Hippocampal formation (tissue), 2 donors: ENCODE measurements at regions not wholly inside any gene's neighbourhood (a gene's known extent, or its start where the extent isn't known, plus 50 kb on each side); places are given as distances from the start of the nearest gene placed in this dataset.
"Not testable (repeated sequence)": the region's sequence is repeated elsewhere in the genome, so short reads cannot be mapped to it uniquely, and the experiment has no call there.

Experiments used
- DNase-seq, 2 donors: peaks; one replicate each; lab custom pipeline; 2025; lab: John Stamatoyannopoulos, UW

DNA sequence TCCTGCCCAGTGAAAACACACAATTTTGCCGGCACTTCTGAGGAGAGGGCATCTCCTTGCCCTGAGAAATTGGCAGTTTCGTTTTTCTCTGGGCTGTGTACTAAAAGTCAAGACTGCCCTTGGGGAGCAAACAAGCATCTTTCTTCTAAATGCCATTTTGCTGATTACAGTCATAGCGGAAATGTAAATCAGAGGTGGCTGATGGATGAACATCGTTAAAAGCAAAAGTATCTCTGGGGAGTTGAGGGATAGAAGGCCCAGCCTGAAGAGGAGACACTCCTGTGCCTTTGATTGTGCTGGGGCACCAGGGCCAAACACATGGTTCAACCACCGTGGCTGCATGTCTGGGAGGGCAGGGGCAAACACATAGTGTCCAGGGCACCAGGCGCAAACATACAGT, 49.8 kb downstream of the ABCC12 start:
- DNase-seq, result no peak

DNA sequence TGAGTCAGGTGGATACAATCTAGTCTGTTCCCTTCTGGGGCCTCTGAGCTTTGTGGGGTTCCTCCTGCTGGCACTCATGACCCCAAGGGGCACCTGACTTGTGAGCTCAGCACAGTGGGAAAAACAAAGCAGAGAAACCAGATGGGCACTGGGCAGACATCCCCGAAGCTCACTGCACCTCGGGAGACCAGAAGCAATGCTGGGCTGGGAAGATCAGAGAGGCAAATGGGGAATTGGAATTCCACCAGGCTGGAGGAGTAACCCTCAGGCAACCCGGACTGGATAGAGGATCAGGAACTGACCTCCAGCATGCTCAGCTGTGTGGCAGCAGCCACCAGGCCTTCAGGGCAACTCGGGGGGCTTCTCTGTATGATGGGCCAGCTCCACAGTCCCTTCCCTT, 50.3 kb downstream of the ABCC12 start:
- no peak for DNase-seq

DNA sequence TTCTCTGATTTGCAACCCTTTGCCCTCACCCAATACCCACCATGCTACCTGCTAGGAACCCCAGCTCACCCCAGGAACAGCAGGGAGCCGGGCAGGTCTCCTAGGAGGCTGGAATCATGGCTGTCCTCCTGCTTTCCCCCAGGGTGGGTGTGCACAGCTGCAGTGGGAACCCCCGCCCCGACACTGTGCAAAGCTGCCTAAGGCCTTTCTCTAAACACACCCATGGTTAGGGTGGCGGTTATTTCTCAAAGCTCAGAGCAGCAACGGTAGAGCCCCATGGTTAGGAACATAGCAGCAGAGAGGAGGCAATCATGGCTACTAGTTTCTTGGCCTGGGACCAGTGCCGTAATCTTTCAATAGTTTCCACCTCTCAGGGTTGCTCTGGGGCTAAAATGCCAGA, 52.2 kb downstream of the ABCC12 start:
- no peak for DNase-seq

DNA sequence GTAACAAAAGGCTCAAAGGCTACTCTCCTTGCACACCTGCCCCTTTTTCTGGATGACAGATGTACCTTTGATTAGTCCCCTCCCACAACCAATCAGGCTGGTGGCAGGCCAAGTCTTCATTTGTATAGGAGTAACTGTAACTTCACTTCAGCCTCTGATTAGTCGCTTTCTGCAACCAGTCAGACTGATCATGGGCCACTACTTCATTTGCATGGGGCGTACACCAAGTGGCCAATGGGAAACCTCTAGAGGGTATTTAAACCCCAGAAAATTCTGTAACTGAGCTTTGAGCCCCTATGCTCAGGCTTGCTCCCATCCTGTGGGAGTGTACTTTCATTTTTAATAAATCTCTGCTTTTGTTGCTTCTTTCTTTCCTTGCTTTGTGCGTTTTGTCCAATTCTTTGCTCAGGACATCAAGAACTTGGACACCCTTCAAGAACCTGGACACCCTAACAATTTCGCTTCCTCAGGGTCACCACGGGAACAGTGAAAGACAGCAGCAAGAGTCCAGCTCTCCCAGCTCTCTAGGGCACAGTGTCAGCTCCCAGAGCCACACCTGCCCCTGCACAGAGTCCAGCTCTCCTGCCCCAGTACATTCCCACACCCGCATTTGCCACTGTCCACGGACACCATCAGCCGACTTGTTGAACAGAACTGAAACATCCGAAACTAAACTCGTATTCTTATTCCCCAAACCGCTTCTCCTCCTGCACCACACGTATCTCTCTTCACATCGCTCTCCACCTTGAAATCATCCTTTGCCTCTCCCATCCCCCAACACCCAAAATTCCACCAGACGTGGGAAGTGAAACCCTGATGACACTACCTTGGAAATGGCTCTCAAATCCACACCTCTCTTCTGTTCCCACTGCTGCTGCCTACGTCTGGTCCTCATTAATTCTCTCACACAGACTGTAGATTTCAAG, 53.4 kb downstream of the ABCC12 start:
- DNase-seq, result no peak

DNA sequence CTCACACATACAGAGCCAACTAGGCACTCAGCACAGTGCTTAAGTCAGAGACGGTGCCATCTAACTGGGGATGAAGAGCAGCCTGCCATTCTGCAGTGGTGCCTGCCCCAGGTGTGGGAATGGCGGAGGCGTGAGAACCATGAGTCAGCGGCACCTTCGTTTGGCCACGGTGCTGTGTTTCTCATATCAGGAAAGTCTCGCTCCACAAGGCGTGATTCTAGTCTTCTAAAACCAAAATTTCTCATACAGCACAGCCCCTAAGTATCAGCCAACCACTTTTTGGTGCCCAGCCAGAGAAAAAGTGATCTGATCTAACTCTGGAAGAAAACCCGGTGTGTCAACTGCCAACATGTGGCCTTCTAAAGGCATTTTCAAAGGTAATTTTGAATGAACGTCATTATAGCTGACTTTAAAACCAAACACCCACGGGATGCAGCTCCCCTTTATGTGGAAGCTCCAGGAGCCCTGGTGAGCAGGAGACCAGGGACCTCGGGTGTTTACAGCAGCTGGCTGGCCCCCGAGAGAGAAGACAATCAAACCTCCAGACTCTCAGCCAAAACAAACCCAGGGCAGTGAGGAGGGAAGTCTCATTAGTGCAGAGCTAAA, 54.6 kb downstream of the ABCC12 start:
- no peak for DNase-seq

DNA sequence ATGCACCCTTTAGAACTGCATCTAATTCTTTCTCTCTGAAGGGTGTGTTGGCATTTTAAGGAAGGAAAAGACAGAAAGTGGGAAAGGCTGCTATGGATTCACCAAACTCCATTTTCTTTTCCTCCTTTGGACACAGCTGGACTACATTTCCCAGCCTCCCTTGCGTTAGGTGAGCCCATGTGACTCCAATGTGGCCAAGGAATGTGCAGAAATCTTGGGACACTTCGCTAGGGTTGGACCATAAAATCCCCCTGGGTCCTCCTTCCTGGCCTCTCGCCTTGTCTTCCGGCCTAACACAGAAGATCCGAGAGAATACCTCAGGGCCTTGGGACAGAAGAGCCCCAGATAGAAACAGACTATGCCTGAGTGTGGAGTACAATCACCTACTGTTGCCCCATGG, 56.3 kb downstream of the ABCC12 start:
- DNase-seq, result no peak

DNA sequence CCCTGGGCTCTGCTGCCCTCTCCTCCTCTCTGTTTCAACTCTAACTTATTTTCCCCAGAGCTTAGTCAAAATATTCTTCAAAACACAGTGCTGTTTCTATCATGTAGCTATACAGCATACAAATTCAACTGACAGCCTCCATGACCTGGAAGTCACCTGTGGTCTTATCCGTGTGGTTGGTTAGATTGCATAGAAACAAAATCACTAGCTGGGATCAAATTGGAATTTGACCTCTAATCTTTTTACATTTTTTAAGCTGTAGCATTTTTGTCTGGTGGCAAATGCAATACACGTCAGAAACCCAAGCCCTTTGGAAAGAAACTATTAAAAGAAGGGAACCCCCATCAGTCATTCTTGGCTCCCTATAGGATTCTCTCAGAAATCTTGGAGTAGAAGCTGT, 57.3 kb downstream of the ABCC12 start:
- DNase-seq, result no peak

DNA sequence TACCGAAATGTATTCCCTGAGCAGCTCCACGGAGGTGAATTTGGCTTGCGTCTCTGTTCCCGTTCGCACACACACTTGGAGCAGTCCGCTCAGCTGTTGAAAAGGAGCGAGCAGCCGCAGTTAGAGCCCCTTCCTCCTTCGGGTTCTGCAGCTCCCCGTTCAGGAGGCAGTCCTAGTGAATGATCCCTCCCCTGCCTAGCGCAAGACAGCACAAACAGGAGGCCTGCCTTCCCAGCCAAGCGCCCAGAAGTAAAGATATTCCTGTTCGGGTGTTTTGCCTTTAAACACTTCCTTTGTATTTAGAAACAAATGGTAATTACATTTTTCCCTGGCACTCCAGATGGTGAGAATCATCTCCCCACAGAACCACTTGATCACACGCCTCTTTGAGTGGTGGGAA, 64.7 kb downstream of the ABCC12 start:
- DNase-seq, result peak in 1 of 2 donors; percentile 12

DNA sequence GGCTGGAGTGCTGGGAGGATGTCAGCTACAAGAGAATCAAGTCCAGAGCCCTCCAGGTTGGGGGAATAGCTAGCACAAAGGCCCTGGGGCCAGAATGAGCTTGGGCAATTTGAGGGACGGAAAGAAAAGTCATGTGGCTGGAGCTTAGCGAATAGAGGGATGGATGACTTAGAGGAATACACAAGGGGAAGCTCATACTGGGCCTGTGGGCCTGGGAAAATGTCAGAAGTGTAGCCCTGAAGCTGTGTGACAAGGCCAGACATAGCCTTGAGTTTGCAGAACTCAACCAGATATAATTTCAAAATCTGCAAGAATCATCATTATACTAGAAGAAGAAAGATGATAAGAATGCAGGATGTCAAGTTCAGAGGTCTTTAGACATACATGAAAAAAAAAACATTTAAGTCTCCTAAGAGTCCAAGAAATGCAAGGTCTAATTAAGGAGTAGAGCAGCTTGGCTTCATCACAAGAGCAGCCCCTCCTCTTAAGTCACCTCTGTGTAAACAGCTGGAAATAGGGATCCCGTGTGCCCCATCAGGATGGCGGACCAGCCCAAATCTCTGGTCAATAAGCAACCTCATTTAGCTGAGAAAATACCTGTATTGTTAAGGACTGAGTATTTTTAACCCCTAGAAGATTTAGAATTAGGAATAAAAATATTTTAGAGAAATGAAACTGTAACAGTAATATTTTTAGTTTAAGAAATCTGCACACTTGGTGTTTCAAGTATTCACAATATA, 66.6 kb downstream of the ABCC12 start:
- no peak for DNase-seq

DNA sequence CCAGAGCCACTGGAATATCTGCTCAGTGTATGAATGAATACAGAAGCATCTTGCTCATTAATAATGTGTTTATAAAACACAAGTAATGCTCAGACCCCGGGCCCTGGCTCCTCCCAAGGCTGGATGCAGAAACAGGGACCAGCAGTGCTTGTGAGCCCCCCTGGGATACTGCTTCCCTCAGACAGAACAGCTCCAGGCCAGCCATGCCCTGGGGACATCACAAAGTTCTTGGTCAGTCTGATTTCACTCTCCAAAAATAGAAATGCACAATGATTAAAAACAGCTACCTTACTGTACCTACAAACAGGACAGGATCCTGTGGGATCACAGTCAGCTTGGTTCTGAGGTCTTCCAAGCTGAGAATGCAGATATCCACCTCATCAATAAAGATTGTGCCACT, 68.2 kb downstream of the ABCC12 start:
- no peak for DNase-seq

DNA sequence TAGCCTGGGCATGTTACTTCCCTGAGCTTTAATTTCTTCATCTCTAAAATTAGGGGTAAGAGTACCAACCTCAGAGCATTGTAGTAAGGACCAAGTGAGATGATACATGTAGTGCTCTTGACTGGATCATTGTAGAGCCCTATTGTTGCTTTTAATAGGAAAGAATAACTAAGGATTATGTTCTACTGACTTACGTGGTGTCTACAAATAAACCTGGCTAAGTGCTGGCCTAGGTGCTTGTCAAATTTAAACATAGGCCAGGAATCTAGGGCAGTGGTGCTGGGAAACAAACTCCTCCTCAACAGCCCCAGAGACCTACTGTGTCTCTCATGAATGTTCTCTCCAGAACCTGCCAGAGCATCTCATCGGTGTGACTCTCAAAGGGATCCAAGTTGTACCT, 69.4 kb downstream of the ABCC12 start:
- no peak for DNase-seq

DNA sequence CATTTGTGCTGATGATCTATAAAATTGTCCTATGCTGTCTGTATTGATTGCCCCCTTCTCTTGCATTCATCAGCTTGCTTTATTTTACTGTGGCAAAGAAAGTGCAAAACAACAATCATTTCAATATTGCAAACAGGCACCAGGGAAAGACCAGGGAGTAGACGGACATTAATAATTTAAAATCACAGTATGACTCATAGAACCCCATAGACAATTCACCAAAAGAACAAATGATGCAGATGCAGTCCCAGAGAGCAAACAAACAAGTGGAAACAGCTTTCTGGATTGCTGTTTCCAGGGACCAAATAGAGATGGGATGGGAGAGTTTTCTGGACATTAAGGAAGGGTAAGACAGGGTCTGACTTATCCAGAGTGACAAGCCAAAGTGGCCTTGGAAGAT, 70.1 kb downstream of the ABCC12 start:
- no peak for DNase-seq

DNA sequence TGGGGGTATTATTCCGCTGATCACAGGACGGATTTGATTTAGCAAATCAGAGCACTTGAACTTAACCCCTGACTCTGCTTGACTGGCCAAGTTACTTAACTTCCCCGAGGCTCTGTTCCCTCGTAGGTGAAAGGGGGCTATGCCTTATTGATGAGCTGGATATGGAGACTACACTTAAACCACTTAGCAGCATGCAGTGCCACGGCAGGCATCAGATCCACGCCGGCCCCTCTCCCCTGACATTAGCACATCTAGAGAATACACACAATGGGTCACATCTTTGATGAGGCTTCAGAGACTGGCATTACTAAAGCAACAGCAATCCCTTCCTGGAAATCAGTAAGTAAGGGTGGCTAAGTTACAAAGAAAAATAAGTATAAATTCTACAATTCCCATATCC, 71.0 kb downstream of the ABCC12 start:
- DNase-seq, result no peak

DNA sequence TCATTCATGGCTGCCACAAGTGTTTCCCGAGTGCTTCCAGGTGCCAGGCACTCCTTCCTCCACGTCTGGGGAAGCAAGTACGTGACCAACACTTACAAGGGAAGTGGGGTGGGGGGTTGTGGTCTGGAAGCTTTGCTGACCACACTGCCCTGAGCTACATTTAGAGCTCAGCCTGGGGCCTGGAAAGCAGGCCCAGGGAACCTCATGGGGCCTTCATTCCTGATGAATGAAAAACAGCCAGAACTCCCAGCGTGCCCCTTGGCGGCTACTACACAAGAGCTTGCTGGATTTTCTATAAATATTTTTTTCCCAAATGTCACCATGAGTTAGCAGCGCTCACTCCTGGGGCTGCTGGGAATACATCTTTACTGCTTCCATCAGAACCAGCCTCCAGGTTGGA, 73.3 kb downstream of the ABCC12 start:
- no peak for DNase-seq

DNA sequence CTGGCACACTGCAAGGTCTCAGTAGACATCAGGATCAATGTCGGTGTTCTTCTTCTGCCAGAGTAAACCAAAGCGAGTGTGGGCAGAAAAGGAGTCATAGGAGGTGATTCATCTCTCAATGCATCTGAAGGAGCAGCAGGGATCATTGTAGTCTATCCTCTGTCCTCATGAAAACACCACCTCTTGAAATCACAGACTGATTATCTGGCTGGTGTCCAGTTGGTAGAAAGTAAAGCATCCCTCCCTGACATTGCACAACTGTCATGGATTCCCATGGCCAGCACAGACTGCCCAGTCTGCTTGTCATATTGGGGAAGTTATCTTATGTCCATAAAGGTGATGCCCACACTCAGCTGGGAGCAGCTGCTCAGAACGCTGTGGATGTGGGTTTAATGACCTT, 74.1 kb downstream of the ABCC12 start:
- no peak for DNase-seq

DNA sequence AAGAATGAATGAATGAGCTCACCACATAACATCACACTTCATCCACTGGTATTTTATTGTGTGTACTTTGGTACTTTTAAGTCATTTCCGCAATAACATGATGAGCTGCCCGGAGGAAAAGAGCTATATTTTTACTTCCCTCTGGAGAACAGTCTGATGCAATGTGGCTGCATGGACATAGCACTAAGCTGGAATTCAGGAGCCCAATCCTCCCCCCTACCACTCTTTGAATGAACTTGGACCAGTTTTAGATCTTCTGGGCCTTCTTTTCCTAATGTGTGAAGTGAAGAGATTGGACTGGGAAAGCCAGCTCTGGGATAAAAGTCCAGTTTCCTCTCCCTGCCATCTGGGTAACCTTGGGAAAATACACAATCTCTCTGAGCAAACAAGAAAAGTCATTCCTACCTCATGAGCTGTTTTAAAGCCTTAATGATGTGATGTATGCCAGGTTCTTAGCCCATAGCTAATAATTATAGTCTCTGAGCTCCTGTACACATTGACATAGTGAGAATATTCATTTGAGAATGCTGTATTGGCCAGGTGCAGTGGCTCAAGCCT, 79.3 kb downstream of the ABCC12 start:
- no peak for DNase-seq

DNA sequence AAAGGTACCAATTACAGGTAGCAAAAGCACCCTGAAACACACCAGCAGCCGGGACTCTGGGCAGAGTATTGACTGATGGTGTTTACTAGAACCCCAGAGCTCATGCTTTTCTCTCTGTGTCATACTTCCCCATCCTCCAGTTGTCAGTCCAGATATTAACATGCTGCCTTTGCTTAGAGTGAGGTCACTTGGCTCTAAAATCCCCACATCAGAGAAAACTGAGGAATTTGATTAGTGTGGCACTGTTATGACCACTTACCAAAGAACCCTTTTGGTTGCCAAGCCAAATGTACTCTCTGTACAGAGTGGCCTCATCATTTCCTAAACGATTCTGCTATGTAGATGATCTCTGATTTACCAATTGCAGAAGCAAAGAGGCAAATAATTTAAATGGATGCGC, 80.4 kb downstream of the ABCC12 start:
- no peak for DNase-seq

DNA sequence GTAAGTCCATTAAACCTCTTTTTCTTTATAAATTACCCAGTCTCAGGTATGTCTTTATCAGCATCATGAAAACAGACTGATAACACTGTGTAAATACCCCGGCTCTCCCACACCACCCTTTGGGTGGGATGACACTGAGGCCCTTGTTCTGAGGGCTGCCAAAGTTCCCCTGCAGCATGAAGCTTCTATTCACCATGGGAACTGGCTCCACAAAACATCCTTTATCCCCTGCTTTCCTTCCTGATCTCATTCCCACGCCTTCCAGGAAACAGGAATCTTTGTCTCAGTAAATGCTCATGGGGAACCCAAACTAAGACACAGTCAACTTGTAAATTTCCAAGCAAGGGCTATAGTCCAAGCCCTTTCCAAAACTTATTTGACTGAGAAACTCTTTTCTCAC, 88.4 kb downstream of the ABCC12 start:
- no peak for DNase-seq

DNA sequence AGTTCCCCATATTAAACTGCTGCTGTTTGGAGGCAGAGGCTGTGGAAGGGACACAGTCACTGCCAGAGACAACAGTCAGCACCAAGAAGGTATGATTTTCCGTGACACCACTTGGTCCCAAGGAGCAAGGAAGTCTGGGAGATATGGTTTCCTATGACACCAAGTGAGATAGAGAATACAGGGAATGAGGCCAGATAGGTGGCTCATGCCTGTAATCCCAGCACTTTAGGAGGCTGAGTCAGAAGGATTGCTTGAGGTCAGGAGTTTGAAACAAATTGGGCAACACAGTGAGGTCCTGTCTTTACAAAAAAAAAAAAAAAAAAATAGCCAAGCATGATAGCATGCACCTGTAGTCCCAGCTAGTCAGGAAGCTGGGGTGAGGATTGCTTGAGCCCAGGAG, 90.8 kb downstream of the ABCC12 start:
- no peak for DNase-seq

DNA sequence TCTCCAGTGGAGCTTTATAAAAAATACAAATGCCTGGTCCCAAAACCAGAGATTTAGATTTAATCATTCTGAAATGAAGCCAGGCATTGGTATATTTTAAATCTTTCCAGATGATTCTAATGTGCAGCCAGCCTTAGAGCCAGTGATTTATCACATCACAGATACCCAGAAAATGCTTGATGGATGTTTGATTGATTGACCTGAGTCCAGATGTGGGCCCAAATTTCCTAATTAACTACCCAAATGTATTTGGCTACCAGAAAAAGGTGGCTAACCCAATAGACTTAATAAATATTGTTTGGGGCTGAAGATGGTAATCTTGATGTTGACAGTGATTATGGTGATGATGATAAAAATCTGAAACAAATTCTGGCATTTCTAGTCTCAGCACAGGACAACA, 93.1 kb downstream of the ABCC12 start:
- DNase-seq, result no peak

DNA sequence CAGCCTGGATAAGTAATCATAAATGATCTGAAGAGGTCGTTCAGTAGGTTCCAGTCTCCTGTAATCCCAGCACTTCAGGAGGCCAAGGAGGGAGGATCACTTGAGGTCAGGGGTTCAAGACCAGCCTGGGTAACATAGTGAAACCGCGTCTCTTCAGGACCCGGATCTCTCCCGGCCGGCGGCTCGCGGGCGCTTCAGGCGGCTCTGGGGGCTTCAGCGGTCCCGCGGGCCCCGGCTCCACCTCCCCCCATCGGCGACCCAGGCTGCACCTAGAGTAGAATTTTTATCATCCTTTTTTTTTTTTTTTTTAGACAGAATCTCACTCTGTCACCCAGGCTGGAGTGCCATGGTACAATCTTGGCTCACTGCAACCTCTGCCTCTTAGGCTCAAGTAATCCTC, 95.9 kb downstream of the ABCC12 start:
- DNase-seq, result no peak

DNA sequence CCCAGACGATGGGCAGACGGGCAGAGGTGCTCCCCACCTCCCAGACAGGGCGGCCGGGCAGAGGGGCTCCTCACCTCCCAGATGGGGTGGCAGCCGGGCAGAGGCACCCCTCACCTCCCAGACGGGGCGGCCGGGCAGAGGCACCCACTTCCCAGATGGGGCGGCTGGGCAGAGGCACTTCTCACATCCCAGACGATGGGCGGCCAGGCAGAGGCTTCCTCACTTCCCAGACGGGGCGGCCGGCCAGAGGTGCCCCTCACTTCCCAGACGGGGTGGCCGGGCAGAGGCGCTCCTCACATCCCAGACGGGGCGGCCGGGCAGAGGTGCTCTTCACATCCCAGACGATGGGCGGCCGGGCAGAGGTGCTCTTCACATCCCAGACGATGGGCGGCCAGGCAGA, 96.6 kb downstream of the ABCC12 start:
- not testable (repeated sequence) for DNase-seq

DNA sequence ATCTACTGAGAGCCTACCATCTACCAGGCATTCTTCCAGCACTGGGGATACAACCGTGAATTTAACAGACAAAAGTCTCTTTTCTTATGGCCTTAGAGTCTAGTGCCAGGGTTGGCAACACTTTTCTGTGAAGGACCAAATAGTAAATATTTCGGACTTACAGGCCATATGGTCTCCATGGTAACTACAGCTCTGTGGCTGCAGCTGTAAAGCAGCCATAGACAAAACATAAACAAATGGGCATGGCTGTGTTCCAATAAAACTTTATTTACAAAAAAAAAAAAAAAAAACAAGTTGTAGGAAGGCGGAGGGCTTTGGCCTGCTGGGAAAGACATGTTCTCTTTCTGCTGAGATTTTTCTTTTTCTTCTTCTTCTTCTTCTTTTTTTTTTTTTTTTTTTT, 98.7 kb downstream of the ABCC12 start:
- no peak for DNase-seq
